ENCODE measurements at regions not wholly inside any gene's neighbourhood (a gene's known extent, or its start where the extent isn't known, plus 50 kb on each side); places are given as distances from the start of the nearest gene placed in this dataset.
"Not testable (repeated sequence)": the region's sequence is repeated elsewhere in the genome, so short reads cannot be mapped to it uniquely, and the experiment has no call there.

GRCh38 chr20:55310844-55311243 lies 694.5 kb downstream of the CBLN4 start:
- TF ChIP-seq, protein P1, sequence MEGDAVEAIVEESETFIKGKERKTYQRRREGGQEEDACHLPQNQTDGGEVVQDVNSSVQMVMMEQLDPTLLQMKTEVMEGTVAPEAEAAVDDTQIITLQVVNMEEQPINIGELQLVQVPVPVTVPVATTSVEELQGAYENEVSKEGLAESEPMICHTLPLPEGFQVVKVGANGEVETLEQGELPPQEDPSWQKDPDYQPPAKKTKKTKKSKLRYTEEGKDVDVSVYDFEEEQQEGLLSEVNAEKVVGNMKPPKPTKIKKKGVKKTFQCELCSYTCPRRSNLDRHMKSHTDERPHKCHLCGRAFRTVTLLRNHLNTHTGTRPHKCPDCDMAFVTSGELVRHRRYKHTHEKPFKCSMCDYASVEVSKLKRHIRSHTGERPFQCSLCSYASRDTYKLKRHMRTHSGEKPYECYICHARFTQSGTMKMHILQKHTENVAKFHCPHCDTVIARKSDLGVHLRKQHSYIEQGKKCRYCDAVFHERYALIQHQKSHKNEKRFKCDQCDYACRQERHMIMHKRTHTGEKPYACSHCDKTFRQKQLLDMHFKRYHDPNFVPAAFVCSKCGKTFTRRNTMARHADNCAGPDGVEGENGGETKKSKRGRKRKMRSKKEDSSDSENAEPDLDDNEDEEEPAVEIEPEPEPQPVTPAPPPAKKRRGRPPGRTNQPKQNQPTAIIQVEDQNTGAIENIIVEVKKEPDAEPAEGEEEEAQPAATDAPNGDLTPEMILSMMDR (IDR thresholded peaks at IDR 0.05) = not testable (repeated sequence)
- TF ChIP-seq POLR2A (IDR thresholded peaks at IDR 0.05) = not testable (repeated sequence)
